ENCODE measurements at regions not wholly inside any gene's neighbourhood (a gene's known extent, or its start where the extent isn't known, plus 50 kb on each side); places are given as distances from the start of the nearest gene placed in this dataset.

GRCh38 chr2:217040099-217040498 lies 180.2 kb upstream of the TNP1 start:
- Histone ChIP-seq H3K27ac (no peak overlapping the region), H3K4me1 (no peaks in the 10 kb centered on the region), H3K9me3 (no peaks in the 10 kb centered on the region), H3K27me3 (no peaks in the 10 kb centered on the region), H3K36me3 (no peaks in the 10 kb centered on the region), H3K4me3 (no peak overlapping the region)
- no peak for DNase-seq
- no peak for TF ChIP-seq CTCF (IDR thresholded peaks at IDR 0.05)
- TF ChIP-seq POLR2A (IDR thresholded peaks at IDR 0.05): no peak
- intact Hi-C loops (cut with DNase I; ENCODE audit: low total_unique reads): no loop called here

GRCh38 chr2:217038001-217038400 lies 178.1 kb upstream of the TNP1 start:
- DNase-seq: no peak
- no peak overlapping the region for H3K4me3 ChIP-seq
- no peak overlapping the region for H3K27ac ChIP-seq
- no peaks in the 10 kb centered on the region for H3K4me1 ChIP-seq
- intact Hi-C loops (cut with DNase I; ENCODE audit: low total_unique reads): no loop called here
- TF ChIP-seq POLR2A (IDR thresholded peaks at IDR 0.05) (no peak), CTCF (IDR thresholded peaks at IDR 0.05) (no peak)
- H3K27me3 ChIP-seq: no peaks in the 10 kb centered on the region
- no peaks in the 10 kb centered on the region for H3K9me3 ChIP-seq
- H3K36me3 ChIP-seq: no peaks in the 10 kb centered on the region

GRCh38 chr2:217037353-217037752 lies 177.5 kb upstream of the TNP1 start:
- no peak overlapping the region for H3K27ac ChIP-seq

GRCh38 chr2:217035967-217036366 lies 176.1 kb upstream of the TNP1 start:
- Histone ChIP-seq H3K9me3 (no peaks in the 10 kb centered on the region), H3K4me3 (no peak overlapping the region), H3K36me3 (no peaks in the 10 kb centered on the region), H3K27ac (no peak overlapping the region), H3K27me3 (no peaks in the 10 kb centered on the region), H3K4me1 (no peaks in the 10 kb centered on the region)
- intact Hi-C loops (cut with DNase I; ENCODE audit: low total_unique reads): no loop called here
- TF ChIP-seq CTCF (IDR thresholded peaks at IDR 0.05): no peak
- peak; percentile 28 to 50 for DNase-seq

More at GRCh38 chr2:217037353-217037752, 177.5 kb upstream of the TNP1 start:
- intact Hi-C loops (cut with DNase I; ENCODE audit: low total_unique reads): no loop called here
- Histone ChIP-seq H3K4me3 (no peak overlapping the region), H3K27me3 (no peaks in the 10 kb centered on the region), H3K36me3 (no peaks in the 10 kb centered on the region), H3K9me3 (no peaks in the 10 kb centered on the region), H3K4me1 (no peaks in the 10 kb centered on the region)
- no peak for TF ChIP-seq CTCF (IDR thresholded peaks at IDR 0.05)
- TF ChIP-seq POLR2A (IDR thresholded peaks at IDR 0.05): no peak
- no peak for DNase-seq

- H3K27me3 ChIP-seq: no peaks in the 10 kb centered on the region
- H3K4me3 ChIP-seq: no peak overlapping the region
- DNase-seq: no peak
- H3K9me3 ChIP-seq: no peaks in the 10 kb centered on the region
- no peaks in the 10 kb centered on the region for H3K36me3 ChIP-seq
- H3K27ac ChIP-seq: no peak overlapping the region
- TF ChIP-seq POLR2A (IDR thresholded peaks at IDR 0.05) (no peak), CTCF (IDR thresholded peaks at IDR 0.05) (no peak)
- no peaks in the 10 kb centered on the region for H3K4me1 ChIP-seq
- intact Hi-C loops (cut with DNase I; ENCODE audit: low total_unique reads): no loop called here
These were observed 173.3 kb upstream of the TNP1 start for GRCh38 chr2:217033186-217033585.

Data from uterus (tissue), 3 donors.